Skeletal muscle satellite cell (primary cell): ENCODE measurements at regions not wholly inside any gene's neighbourhood (a gene's known extent, or its start where the extent isn't known, plus 50 kb on each side); places are given as distances from the start of the nearest gene placed in this dataset.

Source experiments
- H3K27me3 ChIP-seq: 2 replicates; pipeline ENCODE4 v1.7.0; 2013; ENCODE audit warnings: low read length; ENCODE audit not compliant: control insufficient read depth, insufficient read depth
- H3K36me3 ChIP-seq: 2 replicates; pipeline ENCODE4 v1.7.0; 2013; ENCODE audit warnings: mild to moderate bottlenecking, control low read depth, low read length; ENCODE audit not compliant: insufficient read depth
- H3K4me1 ChIP-seq: 2 replicates; pipeline ENCODE4 v1.7.0; 2013; ENCODE audit warnings: low read length; ENCODE audit not compliant: control insufficient read depth, insufficient read depth
- H3K4me2 ChIP-seq: 2 replicates; pipeline ENCODE4 v1.7.0; 2013; ENCODE audit warnings: mild to moderate bottlenecking, low read length
- H3K4me3 ChIP-seq: 2 replicates; pipeline ENCODE4 v1.7.0; 2013; ENCODE audit warnings: low read length
- H3K9ac ChIP-seq: 2 replicates; pipeline ENCODE4 v1.7.0; 2013; ENCODE audit warnings: mild to moderate bottlenecking, low read depth, low read length, moderate library complexity
- H3K9me3 ChIP-seq: replicated peaks from 2 replicates; pipeline ENCODE4 v1.7.0; 2013; ENCODE audit warnings: mild to moderate bottlenecking, control low read depth, low read length

- no peaks in the 10 kb centered on the region for H3K36me3 ChIP-seq
- H3K4me2 ChIP-seq: no peak overlapping the region
- no peaks in the 10 kb centered on the region for H3K9me3 ChIP-seq
- no peaks in the 10 kb centered on the region for H3K4me1 ChIP-seq
- no peak overlapping the region for H3K9ac ChIP-seq
- H3K4me3 ChIP-seq: no peak overlapping the region
- no peaks in the 10 kb centered on the region for H3K27me3 ChIP-seq
These were observed 275.3 kb downstream of the HIVEP2 start for GRCh38 chr6:142669471-142670351.

DNA sequence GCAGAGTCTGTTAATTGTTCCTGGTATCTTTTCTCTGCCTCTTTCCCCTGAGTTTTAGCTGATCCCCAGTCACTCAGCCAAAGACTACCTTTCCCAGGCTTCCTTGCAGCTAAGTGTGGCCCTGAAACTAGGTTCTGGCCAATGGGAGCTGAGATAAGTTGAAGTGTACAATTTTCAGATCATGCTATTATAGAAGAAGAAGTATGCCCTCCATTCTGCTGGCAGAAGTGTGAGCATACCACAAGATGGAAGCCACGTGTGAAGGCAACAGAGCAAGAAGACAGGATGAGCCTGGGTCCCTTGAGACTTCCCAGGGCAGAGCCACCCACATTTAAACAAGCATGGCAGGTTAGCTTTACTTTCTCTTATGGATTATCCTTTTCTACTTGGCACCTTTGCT, 273.2 kb downstream of the HIVEP2 start:
- Histone ChIP-seq H3K4me2 (no peak overlapping the region), H3K4me1 (no peaks in the 10 kb centered on the region), H3K9me3 (no peaks in the 10 kb centered on the region), H3K36me3 (no peaks in the 10 kb centered on the region), H3K4me3 (no peak overlapping the region), H3K9ac (no peak overlapping the region), H3K27me3 (peaks cover 17% of the 10 kb centered on the region)

- no peak overlapping the region for H3K9ac ChIP-seq
- no peaks in the 10 kb centered on the region for H3K36me3 ChIP-seq
- no peaks in the 10 kb centered on the region for H3K4me1 ChIP-seq
- no peak overlapping the region for H3K4me2 ChIP-seq
- no peaks in the 10 kb centered on the region for H3K9me3 ChIP-seq
- peaks cover 20% of the 10 kb centered on the region for H3K27me3 ChIP-seq
- no peak overlapping the region for H3K4me3 ChIP-seq
These were observed 269.5 kb downstream of the HIVEP2 start for GRCh38 chr6:142675517-142675916.

GRCh38 chr6:142676027-142676443, 268.9 kb downstream of the HIVEP2 start:
- H3K4me1 ChIP-seq: no peaks in the 10 kb centered on the region
- no peaks in the 10 kb centered on the region for H3K9me3 ChIP-seq
- H3K27me3 ChIP-seq: peaks cover 20% of the 10 kb centered on the region
- no peak overlapping the region for H3K4me3 ChIP-seq
- no peak overlapping the region for H3K4me2 ChIP-seq
- H3K36me3 ChIP-seq: no peaks in the 10 kb centered on the region
- no peak overlapping the region for H3K9ac ChIP-seq

DNA sequence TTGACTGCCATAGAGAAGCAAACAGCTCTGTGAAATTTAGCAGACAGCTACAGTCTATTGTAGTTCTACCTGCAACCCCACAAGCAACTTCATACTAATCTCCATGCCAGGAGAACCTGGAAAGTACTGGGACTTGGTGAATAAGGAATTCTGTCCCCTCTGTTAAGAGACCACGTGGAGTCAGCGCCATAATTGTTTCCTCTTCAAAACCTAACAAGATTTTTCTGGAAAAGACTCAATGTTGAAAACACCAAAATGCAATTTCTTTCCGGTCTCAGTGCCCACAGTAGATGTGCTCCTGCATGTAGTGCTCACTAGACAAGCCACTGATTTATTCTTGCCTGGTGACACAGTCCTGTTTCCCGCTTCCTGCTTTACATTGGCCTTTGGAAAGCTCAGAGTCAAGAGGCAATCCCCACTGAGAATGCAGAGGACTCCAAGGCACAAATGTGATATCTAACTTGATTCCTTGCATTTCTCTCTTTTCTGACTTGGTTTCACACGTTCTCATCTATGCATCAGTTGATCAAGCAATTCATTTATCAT, 268.3 kb downstream of the HIVEP2 start:
- Histone ChIP-seq H3K9ac (no peak overlapping the region), H3K4me2 (no peak overlapping the region), H3K9me3 (no peaks in the 10 kb centered on the region), H3K4me3 (no peak overlapping the region), H3K4me1 (no peaks in the 10 kb centered on the region), H3K36me3 (no peaks in the 10 kb centered on the region), H3K27me3 (peaks cover 20% of the 10 kb centered on the region)

- Histone ChIP-seq H3K4me3 (no peak overlapping the region), H3K9me3 (no peaks in the 10 kb centered on the region), H3K36me3 (no peaks in the 10 kb centered on the region), H3K4me2 (no peak overlapping the region), H3K9ac (no peak overlapping the region), H3K4me1 (no peaks in the 10 kb centered on the region), H3K27me3 (peaks cover 20% of the 10 kb centered on the region)
These were observed 264.9 kb downstream of the HIVEP2 start for GRCh38 chr6:142679907-142680700.

- H3K9me3 ChIP-seq: no peaks in the 10 kb centered on the region
- H3K4me1 ChIP-seq: no peaks in the 10 kb centered on the region
- no peaks in the 10 kb centered on the region for H3K36me3 ChIP-seq
- H3K9ac ChIP-seq: no peak overlapping the region
- no peak overlapping the region for H3K4me2 ChIP-seq
- H3K27me3 ChIP-seq: peaks cover 11% of the 10 kb centered on the region
- H3K4me3 ChIP-seq: no peak overlapping the region
These were observed 263.9 kb downstream of the HIVEP2 start for GRCh38 chr6:142681099-142681498.

DNA sequence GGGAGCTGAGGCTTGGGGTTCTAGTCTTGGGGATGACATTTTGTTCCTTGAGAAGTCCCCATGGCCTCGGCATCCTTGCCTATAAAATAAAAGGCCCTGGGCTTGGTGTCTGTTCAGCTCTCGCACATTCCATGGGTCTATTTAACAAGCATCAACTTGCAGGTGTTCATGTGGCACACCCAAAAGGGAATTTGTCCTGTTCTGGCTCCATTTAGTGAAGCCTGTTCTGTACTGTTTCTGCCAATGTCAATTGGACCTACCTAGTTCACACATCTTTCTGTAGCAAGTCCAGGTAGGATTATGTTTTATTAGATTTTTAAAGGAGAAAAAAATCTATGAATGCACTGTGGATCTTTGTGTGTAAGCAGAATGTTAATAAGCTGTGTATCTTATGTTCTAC, 262.0 kb downstream of the HIVEP2 start:
- Histone ChIP-seq H3K9ac (no peak overlapping the region), H3K4me1 (no peaks in the 10 kb centered on the region), H3K9me3 (no peaks in the 10 kb centered on the region), H3K36me3 (no peaks in the 10 kb centered on the region), H3K4me2 (no peak overlapping the region), H3K27me3 (no peaks in the 10 kb centered on the region), H3K4me3 (no peak overlapping the region)

DNA sequence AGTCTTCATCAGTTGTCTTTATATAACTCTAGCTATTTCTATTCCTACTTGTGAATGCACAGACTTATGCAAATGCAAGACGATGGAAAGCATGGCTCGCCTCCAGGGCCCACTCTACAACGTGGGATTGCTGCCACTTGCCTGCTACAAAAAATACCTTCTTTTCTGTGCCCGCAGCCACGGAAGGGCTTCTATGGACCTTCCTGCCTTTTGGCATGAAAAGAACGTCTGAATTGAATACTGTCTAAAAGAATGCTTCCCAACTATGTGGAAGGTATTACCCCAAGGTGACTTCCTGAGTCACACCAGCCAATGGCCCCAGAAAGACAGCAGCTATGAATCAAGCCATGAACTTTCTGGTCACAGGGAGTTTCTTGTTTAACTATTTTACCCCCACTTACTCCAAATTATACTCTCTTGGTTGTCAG, 261.2 kb downstream of the HIVEP2 start:
- no peak overlapping the region for H3K4me2 ChIP-seq
- H3K9me3 ChIP-seq: no peaks in the 10 kb centered on the region
- H3K4me3 ChIP-seq: no peak overlapping the region

DNA sequence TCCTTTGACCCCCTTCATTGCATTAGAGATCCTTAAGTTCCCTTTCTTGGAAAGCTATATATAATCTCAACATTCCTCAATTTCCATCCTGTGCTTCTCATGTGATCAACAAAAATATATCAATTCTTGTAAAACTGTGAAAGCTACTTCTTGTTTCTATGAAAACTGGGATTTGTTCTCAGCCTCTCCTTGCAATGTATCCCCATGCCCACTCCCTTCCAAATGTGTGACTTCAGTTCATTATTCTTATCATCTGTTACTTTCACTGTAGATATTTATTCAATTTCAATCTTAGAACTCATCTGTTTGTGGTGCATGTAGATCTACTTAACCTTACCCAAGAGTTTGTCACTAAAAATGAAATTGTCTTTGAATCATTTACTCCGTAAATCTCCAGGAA, 260.6 kb downstream of the HIVEP2 start:
- H3K36me3 ChIP-seq: no peaks in the 10 kb centered on the region
- no peaks in the 10 kb centered on the region for H3K4me1 ChIP-seq
- no peaks in the 10 kb centered on the region for H3K27me3 ChIP-seq
- no peaks in the 10 kb centered on the region for H3K9me3 ChIP-seq
- H3K4me3 ChIP-seq: no peak overlapping the region
- H3K4me2 ChIP-seq: no peak overlapping the region
- H3K9ac ChIP-seq: no peak overlapping the region

More for the DNA sequence above, 261.2 kb downstream of the HIVEP2 start:
- no peaks in the 10 kb centered on the region for H3K36me3 ChIP-seq
- no peaks in the 10 kb centered on the region for H3K27me3 ChIP-seq
- no peaks in the 10 kb centered on the region for H3K4me1 ChIP-seq
- no peak overlapping the region for H3K9ac ChIP-seq

GRCh38 chr6:142685852-142686506, 259.0 kb downstream of the HIVEP2 start:
- Histone ChIP-seq H3K36me3 (no peaks in the 10 kb centered on the region), H3K9ac (no peak overlapping the region), H3K27me3 (no peaks in the 10 kb centered on the region), H3K4me2 (no peak overlapping the region), H3K4me3 (no peak overlapping the region), H3K4me1 (no peaks in the 10 kb centered on the region), H3K9me3 (no peaks in the 10 kb centered on the region)
